ENCODE measurements at regions not wholly inside any gene's neighbourhood (a gene's known extent, or its start where the extent isn't known, plus 50 kb on each side); places are given as distances from the start of the nearest gene placed in this dataset.

DNA sequence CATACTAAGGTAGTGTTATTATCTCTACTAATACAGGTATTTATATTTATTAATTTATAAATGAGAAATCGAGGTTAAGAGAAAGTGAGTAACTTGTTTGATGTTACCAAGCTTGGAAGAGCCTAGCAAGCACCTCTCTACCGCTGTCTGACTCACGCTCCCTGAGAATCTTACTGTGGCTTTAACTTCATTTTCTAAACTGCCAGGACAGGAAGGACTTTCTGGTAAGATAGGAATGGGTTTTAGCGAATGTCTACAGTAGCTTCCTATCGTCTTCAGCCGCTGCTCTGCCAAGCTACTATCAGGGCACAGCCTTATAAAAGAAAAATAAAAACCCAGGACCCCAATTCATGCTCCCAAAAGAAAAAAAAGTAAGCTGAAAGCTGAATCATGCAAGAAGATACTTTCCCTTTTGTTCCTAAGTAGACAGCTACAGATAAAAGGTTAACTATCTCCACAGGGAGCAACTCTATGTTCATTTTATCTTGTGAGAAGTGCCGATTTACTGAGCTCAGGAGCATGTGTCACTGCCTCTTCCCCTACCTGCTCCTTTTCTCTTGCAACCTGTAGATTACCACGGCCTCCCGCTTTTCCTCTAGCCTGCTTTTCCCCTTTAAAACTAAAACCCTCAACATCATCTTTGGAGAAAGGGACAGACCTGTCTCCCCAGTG, 60.2 kb downstream of the THNSL1 start:
- intact Hi-C loops (cut with DNase I): loop anchor here (10.0 kb wide), 2 partner anchors 52 to 442 kb away; no protein-coding TSS in a partner anchor
- Histone ChIP-seq H3K4me3 (replicated peaks in 1 of 3) (no peak overlapping the region), H3K36me3 (no peaks in the 10 kb centered on the region), H3K9me3 (no peaks in the 10 kb centered on the region), H3K27ac (no peak overlapping the region), H3K4me1 (peaks cover 6 to 13% of the 10 kb centered on the region in 2 donors), H3K27me3 (no peaks in the 10 kb centered on the region)
- TF ChIP-seq, protein P1, sequence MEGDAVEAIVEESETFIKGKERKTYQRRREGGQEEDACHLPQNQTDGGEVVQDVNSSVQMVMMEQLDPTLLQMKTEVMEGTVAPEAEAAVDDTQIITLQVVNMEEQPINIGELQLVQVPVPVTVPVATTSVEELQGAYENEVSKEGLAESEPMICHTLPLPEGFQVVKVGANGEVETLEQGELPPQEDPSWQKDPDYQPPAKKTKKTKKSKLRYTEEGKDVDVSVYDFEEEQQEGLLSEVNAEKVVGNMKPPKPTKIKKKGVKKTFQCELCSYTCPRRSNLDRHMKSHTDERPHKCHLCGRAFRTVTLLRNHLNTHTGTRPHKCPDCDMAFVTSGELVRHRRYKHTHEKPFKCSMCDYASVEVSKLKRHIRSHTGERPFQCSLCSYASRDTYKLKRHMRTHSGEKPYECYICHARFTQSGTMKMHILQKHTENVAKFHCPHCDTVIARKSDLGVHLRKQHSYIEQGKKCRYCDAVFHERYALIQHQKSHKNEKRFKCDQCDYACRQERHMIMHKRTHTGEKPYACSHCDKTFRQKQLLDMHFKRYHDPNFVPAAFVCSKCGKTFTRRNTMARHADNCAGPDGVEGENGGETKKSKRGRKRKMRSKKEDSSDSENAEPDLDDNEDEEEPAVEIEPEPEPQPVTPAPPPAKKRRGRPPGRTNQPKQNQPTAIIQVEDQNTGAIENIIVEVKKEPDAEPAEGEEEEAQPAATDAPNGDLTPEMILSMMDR (IDR thresholded peaks at IDR 0.05): no peak
- TF ChIP-seq POLR2A (IDR thresholded peaks at IDR 0.05): no peak
- no peak for DNase-seq
- 90 to 92% methylated on average over 9 of the region's 9 CpGs for WGBS, 2 donors

DNA sequence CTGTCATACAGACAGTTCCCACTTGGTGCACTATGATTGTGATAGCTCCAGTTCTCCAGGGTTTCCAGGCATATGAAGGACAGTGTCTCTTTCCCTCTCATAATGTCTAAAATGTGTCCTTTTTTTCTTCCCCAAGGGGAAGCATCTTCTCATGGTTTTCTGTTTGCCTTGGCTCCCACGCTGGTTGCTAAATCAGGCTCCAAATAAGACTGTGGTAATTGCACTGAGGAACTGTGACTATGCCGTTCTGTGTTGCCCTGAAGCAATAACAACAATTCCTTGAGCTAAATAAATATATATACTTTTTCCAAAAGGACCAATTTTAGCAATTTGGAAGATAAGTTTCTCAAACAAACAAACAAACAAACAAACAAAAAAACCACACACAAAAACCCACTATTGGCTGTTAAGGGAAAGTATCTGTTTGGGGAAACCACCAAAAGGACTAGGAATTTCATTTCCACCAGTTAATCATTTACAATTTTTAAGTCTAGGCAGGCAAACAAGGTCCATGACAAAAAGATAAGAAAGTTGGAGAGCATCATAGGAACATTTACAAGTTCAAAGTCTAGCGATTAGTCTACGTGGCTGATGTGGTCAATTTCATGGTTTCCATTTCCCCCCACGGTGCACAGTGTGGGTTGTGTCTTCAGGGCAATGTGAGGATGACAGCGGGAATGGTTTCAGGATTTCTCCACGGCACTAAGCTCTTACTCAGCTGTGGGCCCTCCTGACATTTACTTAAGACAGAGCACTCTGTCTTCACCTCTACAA, 62.4 kb downstream of the THNSL1 start:
- Histone ChIP-seq H3K36me3 (no peaks in the 10 kb centered on the region), H3K27ac (no peak overlapping the region), H3K9me3 (no peaks in the 10 kb centered on the region), H3K27me3 (no peaks in the 10 kb centered on the region), H3K4me1 (peaks cover 26 to 35% of the 10 kb centered on the region in 2 donors), H3K4me3 (replicated peaks in 1 of 3) (no peak overlapping the region)
- intact Hi-C loops (cut with DNase I): loop anchor here (10.0 kb wide), 2 partner anchors 54 to 444 kb away; no protein-coding TSS in a partner anchor
- DNase-seq: no peak
- TF ChIP-seq POLR2A (IDR thresholded peaks at IDR 0.05): no peak
- TF ChIP-seq, protein P1 (IDR thresholded peaks at IDR 0.05): no peak
- 76 to 80% methylated on average over 7 of the region's 7 CpGs for WGBS, 2 donors

DNA sequence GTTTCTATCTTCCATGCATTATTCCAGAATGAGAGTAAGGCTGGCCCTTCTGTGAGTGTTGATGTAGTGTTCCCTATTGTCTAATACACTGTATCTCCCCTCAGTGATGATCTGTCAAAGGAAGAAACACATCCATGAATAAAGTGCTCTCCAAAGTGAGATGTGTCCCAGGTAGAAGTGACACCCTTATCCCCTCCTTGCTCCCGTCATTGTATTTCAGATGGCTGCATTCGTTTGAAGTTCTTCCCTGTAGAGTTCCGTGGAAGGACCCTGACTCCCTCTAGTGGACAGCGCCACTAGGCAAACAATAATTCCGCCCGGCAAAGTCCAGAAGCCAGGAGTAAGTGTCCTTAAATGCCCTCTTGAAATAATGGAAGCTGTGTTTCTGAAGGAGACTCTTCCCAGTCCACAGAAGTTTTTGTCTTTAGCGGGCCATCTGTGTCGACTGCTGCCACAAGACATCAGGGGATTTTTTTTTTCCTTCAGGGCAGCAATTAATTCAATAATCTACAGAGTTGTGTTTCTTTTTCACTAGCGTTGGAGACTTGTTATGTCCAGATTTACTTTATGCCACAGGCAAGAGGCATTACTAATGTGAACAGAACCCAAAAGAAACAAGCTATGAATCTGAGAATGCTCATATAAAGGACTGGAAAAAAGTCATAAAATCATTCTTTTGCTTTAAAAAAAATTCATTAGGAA, 64.6 kb downstream of the THNSL1 start:
- peak; percentile 85 to 91 for DNase-seq
- Histone ChIP-seq H3K4me3 (replicated peaks in 1 of 3) (no peak overlapping the region), H3K36me3 (no peaks in the 10 kb centered on the region), H3K27me3 (no peaks in the 10 kb centered on the region), H3K27ac (peak overlapping the region; percentile 58 to 90 (median 61)), H3K4me1 (peaks cover 33 to 40% of the 10 kb centered on the region in 2 donors), H3K9me3 (no peaks in the 10 kb centered on the region)
- intact Hi-C loops (cut with DNase I): no loop called here
- 2 to 5% methylated on average over 9 of the region's 9 CpGs for WGBS, 2 donors
- TF ChIP-seq, protein P1 (IDR thresholded peaks at IDR 0.05): peak; percentile 78 to 93 (median 87)
- peak in 1 of 2 donors; percentile 29 for TF ChIP-seq POLR2A (IDR thresholded peaks at IDR 0.05)

DNA sequence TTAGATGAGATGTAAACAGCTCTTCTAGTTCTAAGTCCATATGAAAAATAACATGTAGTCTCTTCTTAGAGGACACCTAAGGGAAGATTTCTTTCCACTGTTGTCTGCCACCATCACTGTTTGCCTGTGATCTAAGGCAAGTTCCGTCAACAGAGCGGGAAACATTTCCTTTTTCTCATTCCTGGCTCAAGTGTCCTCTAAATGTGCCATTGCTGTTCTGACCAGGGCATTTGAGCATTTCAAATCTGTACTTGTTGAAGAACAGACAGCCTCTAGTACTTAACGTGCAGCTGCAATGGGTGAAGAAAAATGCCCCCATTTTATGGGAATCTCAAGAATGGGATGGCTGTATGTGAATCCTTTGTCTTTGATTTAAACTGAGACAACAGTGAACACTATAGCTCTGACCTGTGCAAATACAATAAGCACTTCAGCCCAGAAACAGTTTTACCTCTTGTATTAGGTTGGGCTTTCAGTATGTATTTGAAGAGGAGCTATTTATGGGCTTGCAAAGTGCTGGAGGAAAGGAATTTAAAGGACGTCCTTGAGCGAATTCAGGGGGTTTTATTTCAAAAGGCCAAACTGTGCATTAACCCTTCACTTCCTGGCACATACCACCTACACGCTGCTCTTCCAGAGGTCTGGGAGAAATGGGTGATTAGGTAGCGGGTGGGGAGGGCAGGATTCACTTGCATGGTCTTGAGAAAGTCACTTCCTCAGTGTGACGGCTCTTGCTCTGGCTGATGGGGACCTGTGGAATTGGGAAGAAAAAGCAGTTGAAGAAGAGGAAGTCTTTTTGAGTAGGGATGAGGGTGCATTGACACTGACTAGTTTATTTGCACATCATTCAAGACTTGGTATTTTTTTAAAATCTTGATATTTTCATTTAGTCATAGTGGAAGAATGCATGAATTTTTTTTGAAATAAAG, 66.1 kb downstream of the THNSL1 start:
- peak in 1 of 2 donors; percentile 13 for TF ChIP-seq POLR2A (IDR thresholded peaks at IDR 0.05)
- TF ChIP-seq, protein P1 (IDR thresholded peaks at IDR 0.05): no peak
- DNase-seq: peak; percentile 10 to 28
- Histone ChIP-seq H3K4me3 (replicated peaks in 1 of 3) (no peak overlapping the region), H3K9me3 (no peaks in the 10 kb centered on the region), H3K27ac (peak overlapping the region; percentile 58 to 90 (median 61)), H3K27me3 (no peaks in the 10 kb centered on the region), H3K36me3 (no peaks in the 10 kb centered on the region), H3K4me1 (peaks cover 33 to 40% of the 10 kb centered on the region in 2 donors)
- intact Hi-C loops (cut with DNase I): no loop called here
- WGBS, 2 donors: 36 to 41% methylated on average over 8 of the region's 8 CpGs

Measured in thyroid gland (tissue), 4 donors.